Heart left ventricle (tissue), 16 donors: ENCODE measurements at regions not wholly inside any gene's neighbourhood (a gene's known extent, or its start where the extent isn't known, plus 50 kb on each side); places are given as distances from the start of the nearest gene placed in this dataset.

ENCODE experiments used
- ATAC-seq, 4 donors: fragments of 200-7000 bp; cut with Tn5 transposase; one replicate each; pipeline ENCODE4 v1.9.1; 2020 to 2022; ENCODE audit warnings: moderate library complexity in 4 of 4, mild to moderate bottlenecking in 3 of 4, moderate number of reproducible peaks in 1 of 4
- DNase-seq, 5 donors: peaks; one replicate each; pipeline ENCODE4 v3.0.0-alpha.2; 2020
- H3K27ac ChIP-seq, 12 donors: fragments of 200-600 bp; sonication (generic) in 4 of 12; one replicate each; pipeline versions ENCODE4 v1.5.0 to v1.8.0; 2016 to 2022; ENCODE audit warnings: mild to moderate bottlenecking in 2 of 12
- H3K27me3 ChIP-seq, 9 donors: fragments of 200-600 bp; sonication (generic) in 2 of 9; one replicate each; pipeline versions ENCODE4 v1.5.1 to v1.8.0; 2016 to 2022; ENCODE audit warnings: mild to moderate bottlenecking in 3 of 9
- H3K36me3 ChIP-seq, 9 donors: fragments of 200-600 bp; sonication (generic) in 2 of 9; one replicate each; pipeline versions ENCODE4 v1.5.0 to v1.8.0; 2018 to 2022; ENCODE audit warnings: mild to moderate bottlenecking in 2 of 9
- H3K4me1 ChIP-seq, 12 donors: fragments of 200-600 bp; sonication (generic) in 4 of 12; one replicate each; pipeline versions ENCODE4 v1.5.0 to v1.8.0; 2016 to 2022; ENCODE audit warnings: mild to moderate bottlenecking in 3 of 12
- H3K4me3 ChIP-seq, 12 donors: fragments of 200-600 bp; sonication (generic) in 4 of 12; one replicate each; pipeline versions ENCODE4 v1.5.0 to v1.8.0; 2017 to 2022; ENCODE audit warnings: mild to moderate bottlenecking in 9 of 12, moderate library complexity in 4 of 12
- H3K9me3 ChIP-seq, 12 donors: fragments of 200-600 bp; sonication (generic) in 4 of 12; one replicate each; pipeline versions ENCODE4 v1.5.0 to v1.8.0; 2016 to 2022; ENCODE audit warnings: mild to moderate bottlenecking in 1 of 12
- CTCF ChIP-seq, 12 donors: fragments of 200-600 bp; sonication (generic) in 4 of 12; IDR thresholded peaks; one replicate each; pipeline versions ENCODE4 v1.5.0 to v1.8.0; 2018 to 2022; ENCODE audit warnings: antibody characterized with exemption in 12 of 12, mild to moderate bottlenecking in 5 of 12
- POLR2A ChIP-seq, 2 donors: fragments of 450-650 bp; IDR thresholded peaks; one replicate each; pipeline ENCODE4 v1.6.1; 2017; ENCODE audit warnings: antibody characterized with exemption in 2 of 2, mild to moderate bottlenecking in 2 of 2, moderate library complexity in 2 of 2
- WGBS, 4 donors: extraction: QIAGEN DNeasy Blood & Tissue Kit in 2 of 4; methylation state at CpG; one replicate each; pipeline versions ENCODE4 v1.1.5 to v1.1.7; 2013 to 2018; 5-methylcytosine and 5-hydroxymethylcytosine counted together
- intact Hi-C, 10 donors: fragments of 100-400 bp; cut with DNase I; formaldehyde crosslinking; loops; one replicate each; pipeline versions ENCODE4 v1.11.1 to v1.14.2; 2022
- donor health status: ischemic (EF 13 %, LVEDD 7.1; RV severe dilation, severe dysfunction).
- donor health status: healthy with polysubstance abuse.
- donor health status: DM: no; HTN: yes; CAD: no.
- donor health status: DM: no; HTN: no; CAD: no.
- donor health status: ischemic (EF 25% LVEDD 6.9; RV normal size, moderate dysfunction).
- donor health status: ischemic (EF 25% LVEDD 5.7; RV mildly dilated, moderate dysfunction).
- donor health status: healthy.
- donor health status: DM: yes; HTN: yes; CAD: no.
- donor health status: ischemic (EF 35%, LVEDD 5.7; RV mildly dilated, moderate dysfunction).
- donor health status: nonischemic (EF 11% LVEDD 7.7; RV severe dilation, severe dysfunction).
- donor health status: DM: yes; HTN: yes; CAD: no.
- donor health status: PGD.
- donor health status: ischemic (EF 29% LVEDD 5.4; RV normal size, mild dysfunction).
- donor health status: nonischemic (EF 23%, LVEDD 6.1; RV moderate dilation, normal function).

- TF ChIP-seq POLR2A (IDR thresholded peaks at IDR 0.05) = no peak
- no peak for TF ChIP-seq CTCF (IDR thresholded peaks at IDR 0.05)
- no peaks in the 10 kb centered on the region for H3K9me3 ChIP-seq
- no peaks in the 10 kb centered on the region for H3K27me3 ChIP-seq
- no peak overlapping the region for H3K4me3 ChIP-seq
- intact Hi-C loops = loop anchor here in 1 of 10 donors (10.0 kb wide), 1 partner anchor 218 kb away; the partner anchor contains the start of gene GLI2
- 73 to 83% (median 78%) methylated on average over 7 to 9 of the region's 9 CpGs for WGBS, 4 donors
- ATAC-seq = no peak
- H3K4me1 ChIP-seq = no peaks in the 10 kb centered on the region
- DNase-seq = no peak
- no peaks in the 10 kb centered on the region for H3K36me3 ChIP-seq
- H3K27ac ChIP-seq = no peak overlapping the region
Observed at GRCh38 chr2:120952318-120952717, 216.7 kb downstream of the GLI2 start.

GRCh38 chr2:120953066-120953756 is 217.5 kb downstream of the GLI2 start:
- Histone ChIP-seq H3K4me3 (no peak overlapping the region), H3K36me3 (no peaks in the 10 kb centered on the region), H3K27ac (no peak overlapping the region), H3K9me3 (no peaks in the 10 kb centered on the region), H3K4me1 (peaks cover 0 to 5% (median 0%) of the 10 kb centered on the region in 12 donors), H3K27me3 (no peaks in the 10 kb centered on the region)
- 71 to 78% (median 72%) methylated on average over 7 of the region's 7 CpGs for WGBS, 4 donors
- intact Hi-C loops = loop anchor here in 1 of 10 donors (10.0 kb wide), 1 partner anchor 218 kb away; the partner anchor contains the start of gene GLI2
- ATAC-seq (no peak), DNase-seq (no peak)
- no peak for TF ChIP-seq CTCF (IDR thresholded peaks at IDR 0.05)
- TF ChIP-seq POLR2A (IDR thresholded peaks at IDR 0.05) = no peak

- WGBS, 4 donors = 89 to 90% (median 90%) methylated on average over 16 of the region's 16 CpGs
- intact Hi-C loops = loop anchor here in 1 of 10 donors (10.0 kb wide), 1 partner anchor 219 kb away; the partner anchor contains the start of gene GLI2
- H3K27me3 ChIP-seq = no peaks in the 10 kb centered on the region
- H3K36me3 ChIP-seq = no peaks in the 10 kb centered on the region
- H3K4me3 ChIP-seq = no peak overlapping the region
- H3K9me3 ChIP-seq = no peaks in the 10 kb centered on the region
- DNase-seq (no peak), ATAC-seq (no peak)
- peaks cover 0 to 13% (median 0%) of the 10 kb centered on the region in 12 donors for H3K4me1 ChIP-seq
- no peak overlapping the region for H3K27ac ChIP-seq
- no peak for TF ChIP-seq CTCF (IDR thresholded peaks at IDR 0.05)
- TF ChIP-seq POLR2A (IDR thresholded peaks at IDR 0.05) = no peak
Observed at GRCh38 chr2:120953843-120954584, 218.3 kb downstream of the GLI2 start.

- Histone ChIP-seq H3K27me3 (no peaks in the 10 kb centered on the region), H3K4me3 (no peak overlapping the region), H3K4me1 (peaks cover 0 to 20% (median 0%) of the 10 kb centered on the region in 12 donors), H3K9me3 (no peaks in the 10 kb centered on the region), H3K27ac (no peak overlapping the region), H3K36me3 (peaks cover 0 to 5% (median 0%) of the 10 kb centered on the region in 9 donors)
- 82 to 87% (median 85%) methylated on average over 8 of the region's 8 CpGs for WGBS, 4 donors
- intact Hi-C loops = loop anchor here in 1 of 10 donors (10.0 kb wide), 1 partner anchor 220 kb away; the partner anchor contains the start of gene GLI2
- ATAC-seq (no peak), DNase-seq (no peak)
- TF ChIP-seq POLR2A (IDR thresholded peaks at IDR 0.05) (no peak), CTCF (IDR thresholded peaks at IDR 0.05) (no peak)
Observed at GRCh38 chr2:120954939-120955338, 219.3 kb downstream of the GLI2 start.
